Osteocyte (in vitro differentiated cells): ENCODE measurements at regions not wholly inside any gene's neighbourhood (a gene's known extent, or its start where the extent isn't known, plus 50 kb on each side); places are given as distances from the start of the nearest gene placed in this dataset.

Experiments used
- DNase-seq: peaks from one replicate; pipeline ENCODE4 v3.0.0; 2021; ENCODE audit warnings: mixed read lengths; ENCODE audit not compliant: unreplicated experiment; ENCODE audit errors: extremely low spot score
- H3K27ac Mint-ChIP-seq: one replicate; pipeline ENCODE4 v1.8.0; 2021; ENCODE audit warnings: mild to moderate bottlenecking, mixed read lengths; ENCODE audit not compliant: unreplicated experiment
- H3K27me3 Mint-ChIP-seq: one replicate; pipeline ENCODE4 v1.8.0; 2021; ENCODE audit warnings: mixed read lengths; ENCODE audit not compliant: unreplicated experiment
- H3K36me3 Mint-ChIP-seq: one replicate; pipeline ENCODE4 v1.8.0; 2021; ENCODE audit warnings: mixed read lengths; ENCODE audit not compliant: unreplicated experiment
- H3K4me1 Mint-ChIP-seq: one replicate; pipeline ENCODE4 v1.8.0; 2021; ENCODE audit warnings: mixed read lengths; ENCODE audit not compliant: unreplicated experiment
- H3K4me3 Mint-ChIP-seq: one replicate; pipeline ENCODE4 v1.8.0; 2021; ENCODE audit warnings: mild to moderate bottlenecking, moderate library complexity, mixed read lengths; ENCODE audit not compliant: unreplicated experiment
- H3K9me3 Mint-ChIP-seq: one replicate; pipeline ENCODE4 v1.8.0; 2021; ENCODE audit warnings: mixed read lengths; ENCODE audit not compliant: unreplicated experiment
- CTCF ChIP-seq: fragments of 200-600 bp; sonication (generic); IDR thresholded peaks from 2 replicates; pipeline ENCODE4 v1.5.0; 2021; ENCODE audit warnings: antibody characterized with exemption, mild to moderate bottlenecking, moderate library complexity

- Mint-ChIP-seq H3K27ac (no peak overlapping the region), H3K27me3 (no peaks in the 10 kb centered on the region), H3K4me3 (no peak overlapping the region), H3K9me3 (no peaks in the 10 kb centered on the region), H3K4me1 (peaks cover 10% of the 10 kb centered on the region), H3K36me3 (no peaks in the 10 kb centered on the region)
- DNase-seq = no peak
- TF ChIP-seq CTCF = no peak
Measured at GRCh38 chr4:140243278-140243753, 89.3 kb upstream of the MAML3 start.

- Mint-ChIP-seq H3K27me3 (no peaks in the 10 kb centered on the region), H3K36me3 (no peaks in the 10 kb centered on the region), H3K4me1 (peaks cover 17% of the 10 kb centered on the region), H3K4me3 (no peak overlapping the region), H3K9me3 (no peaks in the 10 kb centered on the region), H3K27ac (no peak overlapping the region)
- DNase-seq = no peak
- TF ChIP-seq CTCF = no peak
Measured at GRCh38 chr4:140242357-140243277, 88.6 kb upstream of the MAML3 start.

GRCh38 chr4:140240237-140240636 lies 86.3 kb upstream of the MAML3 start:
- Mint-ChIP-seq H3K27ac (no peak overlapping the region), H3K9me3 (no peaks in the 10 kb centered on the region), H3K4me3 (no peak overlapping the region), H3K4me1 (peaks cover 34% of the 10 kb centered on the region), H3K27me3 (no peaks in the 10 kb centered on the region), H3K36me3 (no peaks in the 10 kb centered on the region)
- no peak for DNase-seq
- TF ChIP-seq CTCF = no peak

- no peak for DNase-seq
- Mint-ChIP-seq H3K4me1 (peaks cover 41% of the 10 kb centered on the region), H3K4me3 (no peak overlapping the region), H3K27me3 (no peaks in the 10 kb centered on the region), H3K36me3 (no peaks in the 10 kb centered on the region), H3K27ac (no peak overlapping the region), H3K9me3 (no peaks in the 10 kb centered on the region)
- no peak for TF ChIP-seq CTCF
Measured at GRCh38 chr4:140239311-140239710, 85.3 kb upstream of the MAML3 start.

- H3K27me3 Mint-ChIP-seq = no peaks in the 10 kb centered on the region
- H3K4me3 Mint-ChIP-seq = peak overlapping the region; percentile 67
- no peaks in the 10 kb centered on the region for H3K9me3 Mint-ChIP-seq
- DNase-seq = peak; percentile 85
- peak overlapping the region; percentile 98 for H3K27ac Mint-ChIP-seq
- H3K36me3 Mint-ChIP-seq = no peaks in the 10 kb centered on the region
- TF ChIP-seq CTCF = no peak
- H3K4me1 Mint-ChIP-seq = peaks cover 49% of the 10 kb centered on the region
Measured at GRCh38 chr4:140238351-140239056, 84.5 kb upstream of the MAML3 start.
